ENCODE measurements at regions not wholly inside any gene's neighbourhood (a gene's known extent, or its start where the extent isn't known, plus 50 kb on each side); places are given as distances from the start of the nearest gene placed in this dataset.

- intact Hi-C loops (cut with micrococcal nuclease) = no loop called here
Observed at GRCh38 chr2:12928197-12928774, 211.6 kb downstream of the TRIB2 start.

DNA sequence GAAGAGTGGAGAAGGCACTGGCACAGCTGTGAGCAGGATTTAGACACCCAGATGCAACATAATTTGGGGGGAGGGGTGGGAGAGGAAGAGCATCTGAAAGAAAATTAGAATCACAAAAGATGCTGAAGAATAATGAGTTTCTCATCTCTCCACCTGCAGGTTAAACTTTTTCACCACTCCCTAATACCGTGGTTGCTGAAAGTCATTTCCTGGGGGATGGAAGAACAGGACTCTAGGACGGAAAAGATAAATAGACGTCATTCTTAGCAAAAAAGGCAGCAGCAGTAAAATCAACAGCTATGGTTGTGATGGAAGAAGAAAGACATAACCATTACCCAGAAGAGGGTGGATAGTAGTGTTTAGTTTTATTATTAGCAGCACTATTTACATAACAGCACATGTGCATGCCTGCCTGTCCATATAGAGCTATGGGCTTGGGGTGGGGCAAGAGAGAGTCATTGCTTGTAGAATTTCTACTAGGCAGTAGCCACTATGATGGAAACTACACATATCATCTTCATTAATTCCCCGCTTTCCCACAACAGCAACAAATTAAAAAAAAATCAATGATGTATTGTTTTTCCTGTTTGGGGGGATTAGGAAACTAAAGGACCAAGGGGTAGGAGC is 212.2 kb downstream of the TRIB2 start:
- intact Hi-C loops (cut with micrococcal nuclease) = no loop called here

DNA sequence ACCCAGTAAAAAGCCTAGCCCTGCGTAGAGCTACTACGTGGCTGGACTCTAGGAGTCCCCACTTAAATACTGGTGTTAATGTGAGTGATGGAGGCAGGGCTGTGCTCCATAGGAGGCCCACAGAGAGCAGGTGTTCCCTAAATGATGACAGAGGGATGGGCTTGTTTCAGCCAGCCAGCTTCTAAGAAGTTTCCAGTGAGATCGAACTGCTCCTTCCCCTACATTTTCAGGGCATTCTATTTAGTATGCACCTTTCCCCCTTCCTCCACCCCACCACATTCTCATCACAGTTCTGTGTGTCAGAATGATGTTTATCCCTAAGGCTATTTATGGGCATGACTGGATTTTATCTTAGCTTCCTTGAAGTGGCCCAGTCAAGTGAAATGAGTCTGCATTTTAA is 213.0 kb downstream of the TRIB2 start:
- intact Hi-C loops (cut with micrococcal nuclease) = loop anchor here (2.0 to 10.0 kb wide), 2 partner anchors 77 to 635 kb away; no protein-coding TSS in a partner anchor

GRCh38 chr2:12930391-12930790 is 213.7 kb downstream of the TRIB2 start:
- intact Hi-C loops (cut with micrococcal nuclease) = loop anchor here (2.0 to 10.0 kb wide), 2 partner anchors 76 to 636 kb away; no protein-coding TSS in a partner anchor

DNA sequence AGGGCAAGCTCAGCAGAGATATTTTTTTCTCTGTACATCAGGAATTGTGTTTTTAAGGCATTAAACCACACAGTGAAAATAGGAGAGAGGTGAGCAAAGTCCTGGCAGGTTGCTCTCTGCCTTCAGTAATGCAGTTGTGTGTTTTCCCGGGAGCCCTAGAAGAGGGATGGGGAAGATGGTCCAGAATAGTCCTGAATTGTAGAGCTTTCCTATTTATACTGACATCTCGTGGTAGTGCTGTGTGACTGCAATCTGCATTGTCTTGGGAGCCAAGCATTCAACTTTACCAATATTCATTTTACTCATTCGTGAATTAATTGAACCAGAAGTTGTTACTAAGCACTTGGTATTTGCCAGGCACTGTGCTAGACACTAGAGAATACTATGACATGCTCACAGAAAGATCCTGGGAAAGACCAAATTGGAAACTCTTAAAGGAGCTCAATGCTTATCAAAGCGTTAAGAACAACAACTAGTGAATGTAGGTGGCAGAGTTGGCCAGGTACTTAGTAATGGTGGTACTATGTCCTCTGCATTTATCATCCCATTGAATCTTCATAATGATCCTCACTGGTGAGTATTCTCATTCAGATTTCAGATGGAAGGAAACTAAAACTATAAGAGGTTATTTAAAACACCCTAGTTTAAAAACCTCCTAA is 214.6 kb downstream of the TRIB2 start:
- intact Hi-C loops (cut with micrococcal nuclease) = loop anchor here (1.0 to 10.0 kb wide), 5 partner anchors 8 to 1102 kb away; no protein-coding TSS in a partner anchor

- intact Hi-C loops (cut with micrococcal nuclease) = loop anchor here (10.0 kb wide), 1 partner anchor 637 kb away; no protein-coding TSS in a partner anchor
Observed at GRCh38 chr2:12932192-12932591, 215.5 kb downstream of the TRIB2 start.

GRCh38 chr2:12934146-12934756 is 217.5 kb downstream of the TRIB2 start:
- intact Hi-C loops (cut with micrococcal nuclease) = loop anchor here (10.0 kb wide), 1 partner anchor 639 kb away; no protein-coding TSS in a partner anchor

- intact Hi-C loops (cut with micrococcal nuclease) = loop anchor here (10.0 kb wide), 1 partner anchor 640 kb away; no protein-coding TSS in a partner anchor
Observed at GRCh38 chr2:12935222-12935621, 218.5 kb downstream of the TRIB2 start.

- intact Hi-C loops (cut with micrococcal nuclease) = loop anchor here (10.0 kb wide), 1 partner anchor 641 kb away; no protein-coding TSS in a partner anchor
Observed at GRCh38 chr2:12935796-12936195, 219.1 kb downstream of the TRIB2 start.

- intact Hi-C loops (cut with micrococcal nuclease) = no loop called here
Observed at GRCh38 chr2:12941203-12941602, 224.5 kb downstream of the TRIB2 start.

DNA sequence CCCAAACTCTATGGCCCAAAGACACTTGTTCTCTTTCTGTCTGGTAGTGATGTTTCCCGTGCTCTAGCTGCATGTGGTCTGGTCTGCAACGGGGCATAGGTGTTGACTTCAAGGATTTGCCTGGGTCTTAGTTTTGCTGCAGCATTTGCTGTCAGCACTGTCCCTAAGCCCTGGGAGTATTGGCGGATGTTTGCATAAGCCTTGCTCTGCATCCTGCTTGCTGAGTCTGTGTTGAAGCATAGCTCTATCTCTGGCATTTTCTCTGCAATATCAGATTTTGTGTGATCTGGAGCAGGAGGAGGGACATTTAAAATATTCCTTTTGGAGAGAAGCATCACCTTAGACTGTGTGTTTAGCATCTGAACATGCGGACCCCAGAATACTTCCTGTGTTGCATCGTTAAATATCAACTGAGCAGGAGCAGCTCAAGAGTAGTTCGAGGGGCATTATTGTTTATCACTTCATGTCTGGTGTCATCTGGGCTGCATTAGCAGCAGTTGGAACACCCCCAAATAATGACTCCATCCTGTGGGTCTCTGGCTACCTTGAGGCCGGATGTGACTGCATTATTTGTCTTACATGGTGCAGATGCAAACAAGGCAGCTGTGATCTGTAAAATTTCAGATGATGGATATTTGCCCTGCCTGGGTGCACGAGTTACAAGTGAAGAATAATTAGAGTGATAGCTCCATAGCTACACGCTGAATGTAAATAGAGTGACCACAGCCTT is 231.7 kb downstream of the TRIB2 start:
- intact Hi-C loops (cut with micrococcal nuclease) = loop anchor here (5.0 kb wide), 1 partner anchor 221 kb away; no protein-coding TSS in a partner anchor

DNA sequence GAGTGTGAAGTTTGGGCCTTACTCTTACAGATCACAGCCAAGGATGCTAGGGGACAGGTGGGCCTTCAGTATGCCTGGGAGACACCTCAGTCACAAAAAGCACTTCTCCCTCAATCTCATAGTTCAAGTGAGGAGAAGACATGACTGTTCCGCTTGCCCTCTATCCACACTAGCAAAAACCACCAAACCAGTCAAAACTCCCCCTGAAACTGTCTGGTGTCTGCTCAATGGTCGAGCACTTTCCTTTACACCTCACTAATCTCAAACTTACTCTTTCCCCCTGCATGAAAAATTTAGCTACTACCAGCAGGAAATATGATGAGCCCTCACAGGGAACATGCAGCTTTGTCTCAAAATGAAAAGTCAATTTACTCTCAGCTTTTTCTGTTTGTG is 232.2 kb downstream of the TRIB2 start:
- intact Hi-C loops (cut with micrococcal nuclease) = loop anchor here (5.0 kb wide), 1 partner anchor 222 kb away; no protein-coding TSS in a partner anchor

DNA sequence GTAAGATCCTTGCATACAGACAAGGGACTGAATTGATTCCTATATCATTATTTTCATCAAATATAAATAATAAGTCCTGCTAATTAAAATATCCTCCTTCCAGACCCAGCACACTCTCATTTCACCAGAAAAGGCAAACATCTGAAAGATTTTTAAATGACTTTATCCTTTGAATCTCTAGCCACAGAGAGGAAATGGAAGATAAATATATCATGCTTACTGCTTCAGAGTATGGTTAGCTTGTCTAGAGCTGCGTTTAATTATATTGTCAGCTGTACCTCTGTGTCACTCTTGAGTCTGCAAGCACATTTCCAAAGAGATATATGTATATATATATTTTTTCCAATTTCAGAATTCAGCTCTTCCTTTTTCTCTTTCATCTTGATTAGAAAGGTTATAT is 232.7 kb downstream of the TRIB2 start:
- intact Hi-C loops (cut with micrococcal nuclease) = loop anchor here (5.0 kb wide), 1 partner anchor 222 kb away; no protein-coding TSS in a partner anchor

DNA sequence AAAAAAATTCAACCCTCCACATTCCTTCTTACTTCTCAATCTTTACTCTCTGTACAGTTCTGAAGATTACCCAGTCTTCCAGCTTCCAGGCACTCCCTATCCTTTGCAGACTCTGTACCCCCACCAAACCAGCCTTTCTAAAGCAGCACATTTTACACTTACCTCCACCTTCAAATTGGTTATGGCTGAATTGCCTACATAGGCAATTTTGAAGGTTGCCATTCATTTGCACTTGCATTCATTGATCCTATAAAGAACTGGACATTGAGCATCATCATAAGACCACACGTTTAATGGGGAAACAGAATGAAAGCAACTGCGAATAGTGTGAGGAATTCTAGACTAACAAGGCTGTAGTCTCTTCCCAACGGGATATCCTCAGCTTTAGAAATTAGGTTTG is 233.4 kb downstream of the TRIB2 start:
- intact Hi-C loops (cut with micrococcal nuclease) = no loop called here

DNA sequence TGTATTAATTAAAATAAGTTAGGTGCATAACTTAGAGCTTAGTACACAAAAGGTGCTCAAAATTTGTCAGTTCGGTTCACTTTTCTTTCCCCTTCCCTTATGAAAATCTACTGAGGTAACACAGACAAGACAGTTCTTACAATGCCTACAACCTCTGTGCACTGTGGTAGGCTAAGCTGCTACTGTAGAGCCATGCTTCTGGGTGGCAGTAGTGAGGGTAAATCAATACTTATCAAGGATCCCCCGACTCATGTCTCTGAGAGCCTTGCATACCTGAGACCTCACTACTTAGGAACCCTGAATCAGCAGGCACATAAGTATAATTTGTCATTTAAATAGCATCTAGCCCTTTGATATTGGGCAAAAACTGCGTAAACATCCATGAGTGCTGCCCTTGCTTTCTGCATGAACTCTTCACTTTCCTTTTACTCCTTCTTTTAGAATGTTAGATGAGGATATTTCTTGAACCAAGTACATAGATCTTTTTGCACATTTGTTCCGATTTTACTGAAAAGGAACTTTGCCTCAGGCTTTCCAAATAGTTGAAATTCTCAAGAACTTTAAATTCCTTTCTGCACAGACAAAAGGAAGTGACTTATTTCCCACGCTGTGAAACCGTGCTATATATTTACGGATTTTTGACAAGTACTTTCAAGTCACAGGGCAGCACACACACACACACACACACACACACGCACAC is 234.4 kb downstream of the TRIB2 start:
- intact Hi-C loops (cut with micrococcal nuclease) = no loop called here

- intact Hi-C loops (cut with micrococcal nuclease) = no loop called here
Observed at GRCh38 chr2:12951657-12951973, 234.9 kb downstream of the TRIB2 start.

- intact Hi-C loops (cut with micrococcal nuclease) = loop anchor here (1.0 kb wide), 1 partner anchor 12 kb away; no protein-coding TSS in a partner anchor
Observed at GRCh38 chr2:12953596-12953995, 236.9 kb downstream of the TRIB2 start.

GRCh38 chr2:12955864-12956263 is 239.1 kb downstream of the TRIB2 start:
- intact Hi-C loops (cut with micrococcal nuclease) = no loop called here

- intact Hi-C loops (cut with micrococcal nuclease) = no loop called here
Observed at GRCh38 chr2:12957251-12957650, 240.5 kb downstream of the TRIB2 start.

DNA sequence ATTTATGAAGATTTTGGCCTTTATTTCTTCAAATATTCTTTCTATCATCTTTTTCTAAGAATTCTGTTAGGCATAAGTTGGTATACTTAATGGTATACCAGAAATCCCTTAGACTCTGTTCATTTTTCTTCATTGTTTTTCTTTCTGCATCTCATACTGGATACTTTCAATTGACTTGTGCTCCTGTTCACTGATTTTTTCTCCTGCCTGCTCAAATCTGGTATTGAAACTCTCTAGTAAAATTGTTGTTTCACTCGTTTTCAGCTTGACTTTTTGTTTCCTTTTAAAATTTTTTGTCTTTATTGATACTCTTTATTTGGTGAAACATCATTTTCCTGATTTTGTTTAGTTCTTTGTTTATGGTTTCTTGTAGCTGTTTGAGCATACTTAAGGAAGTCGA is 243.2 kb downstream of the TRIB2 start:
- intact Hi-C loops (cut with micrococcal nuclease) = no loop called here
